Activated CD4-positive, alpha-beta T cell treated with anti-CD3 and anti-CD28 coated beads, Interleukin-2, Interleukin-6, amounts not matched to agents 100 ng/mL and 50 ng/mL, durations not matched to agents 16 hours and 8 hours (primary cell): ENCODE measurements at regions not wholly inside any gene's neighbourhood (a gene's known extent, or its start where the extent isn't known, plus 50 kb on each side); places are given as distances from the start of the nearest gene placed in this dataset.

Experiments used
- DNase-seq: peaks from one replicate; pipeline ENCODE4 v3.0.0-alpha.2; 2020

DNA sequence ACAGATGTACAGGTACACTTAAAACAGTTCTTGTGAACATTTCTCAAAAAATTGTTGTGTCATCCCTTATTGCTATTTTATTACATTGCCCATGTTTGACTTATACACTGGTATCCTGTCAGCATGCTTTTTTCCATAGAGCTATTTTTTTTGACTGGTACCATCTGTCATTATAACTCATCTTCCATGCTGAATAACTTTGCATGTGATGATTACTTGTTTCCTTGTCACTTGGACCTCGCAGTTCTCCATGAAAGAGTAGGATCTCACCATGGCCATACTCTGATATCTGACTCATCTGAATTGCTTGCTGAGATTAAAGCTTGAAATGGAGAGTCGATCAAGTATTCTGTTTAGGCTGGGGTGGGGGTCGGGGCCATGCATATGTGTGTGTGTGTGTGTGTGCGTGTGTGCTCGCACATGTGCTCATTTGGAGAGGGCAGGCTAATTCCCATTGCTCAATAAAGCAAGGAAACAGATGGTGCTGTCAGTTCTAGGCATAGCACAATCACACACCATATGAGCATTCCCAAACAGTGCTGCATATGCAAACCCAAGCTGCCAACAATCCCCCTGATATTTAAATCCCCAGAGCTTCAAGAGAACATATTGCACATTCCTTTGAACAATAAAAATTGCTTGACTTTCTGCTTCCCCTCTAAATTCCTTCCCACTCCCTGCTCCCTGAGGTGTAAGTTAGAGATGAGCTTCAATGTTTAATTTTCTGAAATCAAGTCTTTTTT is 62.9 kb downstream of the NHLRC3 start:
- DNase-seq: no peak

DNA sequence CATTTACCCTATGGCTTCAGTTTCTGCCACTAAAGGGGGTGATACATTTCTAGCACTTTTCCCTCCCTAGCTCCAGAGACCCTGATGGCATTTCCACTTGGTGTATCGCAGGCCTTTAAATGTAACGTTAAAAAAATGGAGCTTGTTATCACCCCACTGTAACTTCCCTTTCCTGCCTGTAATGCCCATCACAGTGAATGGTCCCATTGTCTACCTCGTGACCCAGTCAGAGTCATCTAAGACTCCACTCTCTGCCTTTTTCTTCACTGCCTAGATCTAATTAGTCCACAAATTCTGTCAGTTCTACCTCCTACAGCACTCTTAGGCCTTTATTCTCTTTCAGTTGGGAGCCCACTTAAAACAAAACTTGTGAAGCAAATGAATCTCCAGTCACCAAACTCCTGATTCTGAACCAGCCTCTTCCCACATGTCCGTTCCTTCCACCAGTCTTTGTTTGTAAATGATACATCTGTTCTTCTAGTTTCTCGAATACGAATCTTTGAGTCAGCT is 64.8 kb downstream of the NHLRC3 start:
- no peak for DNase-seq

DNA sequence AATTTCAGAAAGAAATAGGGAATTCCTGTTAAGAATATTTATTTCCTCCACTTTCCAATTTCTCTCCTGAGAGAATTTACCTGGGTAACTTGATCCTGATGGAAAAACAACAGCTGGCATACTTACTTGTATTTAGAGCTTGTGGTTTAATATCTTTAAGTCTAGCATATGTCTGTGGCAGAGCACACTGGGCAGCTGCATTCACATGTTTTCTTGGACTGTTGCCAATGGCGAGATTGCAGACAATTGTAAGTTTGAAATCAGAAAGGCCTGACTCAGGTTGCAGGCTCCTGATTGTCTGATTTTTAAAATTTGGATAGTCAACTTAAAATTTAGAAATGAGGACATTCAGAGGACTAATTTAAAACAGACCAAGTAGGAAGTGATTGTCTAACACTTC is 66.9 kb downstream of the NHLRC3 start:
- DNase-seq: no peak

DNA sequence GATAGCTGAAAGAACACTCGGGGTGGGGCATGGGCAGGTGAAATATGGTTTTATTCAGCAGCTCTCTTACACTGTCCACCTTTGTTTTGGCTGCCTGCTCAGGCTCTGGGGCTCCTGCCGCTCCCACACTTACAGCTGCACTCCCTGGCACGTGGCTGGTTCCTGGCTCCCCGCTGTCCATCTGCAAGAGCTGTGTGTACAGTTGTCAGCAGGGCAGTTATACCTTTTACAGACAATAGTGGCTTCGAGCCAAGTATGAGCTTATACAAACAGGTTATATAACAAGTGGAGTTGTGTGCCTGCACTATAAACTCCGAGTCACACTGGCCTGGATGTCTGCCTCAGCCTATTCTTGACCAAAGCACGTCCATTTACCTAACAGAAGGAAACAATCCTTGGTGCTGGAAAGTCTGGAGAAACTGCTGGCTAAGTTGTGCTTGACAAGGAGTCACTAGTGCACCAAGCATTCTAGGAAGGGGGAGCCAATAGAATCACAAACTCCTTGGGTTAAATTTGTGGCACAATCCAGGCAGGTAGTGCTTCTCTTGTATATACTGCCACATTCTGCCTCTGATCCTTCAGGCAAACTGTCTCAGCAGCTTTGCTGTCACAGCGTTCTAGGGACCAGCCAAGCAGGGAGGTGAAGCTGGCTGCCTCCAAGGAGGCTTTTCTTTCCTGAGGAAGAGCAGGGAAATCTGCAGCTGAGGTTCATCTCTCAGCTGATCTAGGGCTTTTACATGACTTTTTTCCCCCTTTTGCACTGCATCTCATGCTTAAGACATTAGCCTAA is 68.2 kb downstream of the NHLRC3 start:
- no peak for DNase-seq

DNA sequence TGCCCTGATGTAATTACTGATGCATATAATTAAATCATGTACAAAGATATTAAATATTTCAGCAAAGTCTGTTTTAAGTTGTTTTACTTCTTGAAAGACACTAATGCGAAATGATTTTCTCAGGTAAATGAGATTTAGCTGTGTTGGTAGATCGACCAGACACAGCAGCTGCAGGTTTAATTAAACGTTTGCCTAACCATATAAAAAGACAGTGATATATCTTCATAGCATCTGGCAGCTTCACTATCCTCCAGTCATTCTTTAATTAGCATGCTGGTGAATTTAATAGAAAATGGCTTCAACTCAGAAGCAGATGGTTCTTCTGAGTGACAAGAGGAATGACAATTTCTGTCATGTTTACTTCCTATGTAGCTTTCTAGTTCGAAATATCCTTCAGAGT is 69.3 kb downstream of the NHLRC3 start:
- DNase-seq: no peak

DNA sequence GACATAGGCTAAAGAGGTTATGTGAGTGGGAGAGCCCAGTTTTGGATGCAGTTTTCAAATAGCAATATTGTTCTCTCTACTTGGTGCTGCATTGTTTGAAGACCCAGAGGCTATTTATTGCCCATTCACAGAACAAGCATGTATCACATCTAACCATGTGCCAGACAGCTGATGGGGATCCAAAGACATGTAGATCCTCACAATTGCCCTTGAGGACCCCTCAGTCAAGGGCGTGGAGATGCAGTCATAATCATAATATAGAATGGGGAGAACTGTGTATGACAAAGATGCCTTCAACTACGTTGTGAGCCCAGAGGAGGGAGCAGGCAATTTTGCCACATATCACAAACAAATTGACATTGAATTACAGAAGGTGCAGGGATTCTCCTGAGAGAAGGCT is 70.5 kb downstream of the NHLRC3 start:
- DNase-seq: no peak

DNA sequence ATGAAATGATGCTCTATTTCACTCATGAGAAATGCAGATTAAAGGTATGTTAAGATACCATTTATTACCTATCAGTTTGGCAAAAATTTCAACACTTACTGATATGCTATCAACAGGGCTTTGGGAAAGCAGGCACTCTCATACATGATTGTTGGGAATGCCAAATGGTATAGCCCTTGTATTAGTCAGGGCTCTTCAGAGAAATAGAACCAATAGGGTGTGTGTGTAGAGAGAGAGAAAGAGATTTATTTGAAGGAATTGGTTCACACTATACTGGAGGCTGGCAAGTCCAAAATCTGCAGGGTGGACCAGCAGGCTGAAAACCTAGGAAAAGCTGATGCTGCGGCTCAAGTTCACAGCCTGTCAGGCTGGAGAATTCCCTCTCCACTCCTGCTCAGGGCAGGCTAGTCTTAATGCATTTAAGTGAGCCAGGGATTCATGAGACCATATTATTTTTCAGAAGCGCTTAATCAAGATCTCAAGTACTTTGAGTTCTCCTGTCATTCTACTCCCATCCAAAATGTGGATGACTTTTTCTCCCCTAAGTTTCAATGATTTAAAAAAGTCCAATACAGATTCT is 72.4 kb downstream of the NHLRC3 start:
- DNase-seq: no peak

DNA sequence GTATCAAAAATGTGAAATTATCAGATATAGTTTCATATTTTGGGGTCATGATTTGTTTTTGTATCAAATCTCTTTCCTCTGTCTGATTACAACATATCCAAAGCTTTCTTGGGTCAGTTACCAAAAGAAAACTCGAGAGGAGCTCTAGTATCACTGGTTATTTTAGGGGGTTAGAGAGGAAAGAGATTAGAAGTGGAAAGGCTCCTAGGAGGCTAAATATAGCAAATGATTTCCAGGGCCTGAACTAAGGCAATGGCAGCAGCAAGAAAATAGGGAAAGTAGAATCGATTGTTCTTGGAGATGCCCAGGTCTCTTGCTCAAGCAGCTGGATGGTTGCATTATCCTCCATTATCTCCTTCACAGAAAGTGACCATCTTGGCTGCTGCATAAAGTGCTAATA is 72.9 kb downstream of the NHLRC3 start:
- DNase-seq: no peak

DNA sequence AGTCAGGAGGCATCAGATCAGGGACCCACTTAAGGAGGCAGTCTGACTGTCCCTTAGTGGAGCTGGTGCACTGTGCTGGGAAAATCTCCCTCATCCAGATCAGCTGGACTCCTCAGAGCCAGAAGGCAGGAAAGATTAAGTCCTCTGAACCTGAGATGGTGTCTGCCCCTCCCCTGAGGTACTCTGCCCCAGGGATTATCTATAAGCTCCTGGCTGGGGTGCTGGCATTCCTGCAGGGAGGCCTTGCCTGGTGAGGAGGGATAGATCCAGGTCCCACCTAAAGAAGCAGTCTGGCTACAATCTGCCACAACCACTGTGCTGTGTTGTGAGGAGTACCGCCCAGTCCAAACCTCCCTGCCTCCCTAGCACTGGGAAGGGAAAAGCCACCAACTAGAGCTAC is 81.2 kb downstream of the NHLRC3 start:
- DNase-seq: no peak

DNA sequence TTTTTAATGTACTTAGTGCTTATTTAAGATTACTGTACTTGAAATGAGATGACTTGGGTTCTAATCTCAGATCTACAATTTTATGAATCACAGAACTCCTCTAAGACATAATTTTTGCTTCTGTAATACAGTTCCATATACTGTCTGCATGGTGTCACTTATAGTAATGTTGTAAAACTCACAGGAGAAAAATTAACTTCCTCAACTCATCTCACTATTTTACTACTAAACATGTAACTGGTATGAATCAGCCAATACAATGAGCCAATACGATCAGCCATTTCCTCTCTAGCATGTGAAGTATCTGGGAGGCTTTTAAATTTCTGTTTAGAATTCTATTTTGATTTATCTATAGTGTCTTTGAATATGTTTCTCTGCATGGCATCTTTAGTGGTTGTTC is 85.3 kb downstream of the NHLRC3 start:
- DNase-seq: peak; percentile 5

DNA sequence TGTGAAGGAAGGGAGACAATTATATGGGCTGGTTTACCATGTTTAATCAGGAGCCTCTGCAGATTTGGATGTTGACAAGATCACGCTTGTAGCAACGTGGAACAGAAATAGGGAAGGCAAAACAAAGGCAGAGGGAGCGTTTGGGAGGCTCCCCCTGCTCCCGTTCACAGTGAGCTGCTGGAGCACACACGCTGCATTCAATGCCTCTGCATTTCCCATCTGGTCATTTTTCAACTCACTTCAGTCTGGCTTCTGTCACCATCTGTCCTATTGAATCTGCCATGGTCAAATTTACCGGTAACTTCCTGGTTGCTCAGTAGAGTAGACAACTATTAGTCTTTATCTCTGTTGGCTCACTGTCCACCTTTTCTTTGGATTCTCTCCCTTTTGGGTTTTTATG is 91.0 kb downstream of the NHLRC3 start:
- no peak for DNase-seq

DNA sequence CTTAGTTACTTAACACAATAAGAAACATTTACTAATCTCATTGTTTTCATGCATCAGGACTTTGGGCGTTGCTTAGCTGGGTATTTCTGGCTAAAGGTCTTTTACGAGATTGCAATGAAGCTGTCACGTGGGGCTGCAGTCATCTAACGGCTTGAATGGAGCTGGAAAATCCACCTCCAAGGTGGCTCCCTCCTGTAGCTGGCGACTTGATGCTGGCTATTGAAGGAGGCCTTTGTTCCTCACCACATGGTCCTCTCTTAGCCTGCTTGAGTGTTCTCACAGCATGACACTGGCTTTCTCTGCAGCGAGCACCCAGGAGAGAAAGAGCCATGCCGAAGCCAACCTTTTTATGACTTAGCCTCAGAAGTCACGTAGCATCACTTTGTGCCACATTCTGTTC is 92.0 kb downstream of the NHLRC3 start:
- DNase-seq: no peak

DNA sequence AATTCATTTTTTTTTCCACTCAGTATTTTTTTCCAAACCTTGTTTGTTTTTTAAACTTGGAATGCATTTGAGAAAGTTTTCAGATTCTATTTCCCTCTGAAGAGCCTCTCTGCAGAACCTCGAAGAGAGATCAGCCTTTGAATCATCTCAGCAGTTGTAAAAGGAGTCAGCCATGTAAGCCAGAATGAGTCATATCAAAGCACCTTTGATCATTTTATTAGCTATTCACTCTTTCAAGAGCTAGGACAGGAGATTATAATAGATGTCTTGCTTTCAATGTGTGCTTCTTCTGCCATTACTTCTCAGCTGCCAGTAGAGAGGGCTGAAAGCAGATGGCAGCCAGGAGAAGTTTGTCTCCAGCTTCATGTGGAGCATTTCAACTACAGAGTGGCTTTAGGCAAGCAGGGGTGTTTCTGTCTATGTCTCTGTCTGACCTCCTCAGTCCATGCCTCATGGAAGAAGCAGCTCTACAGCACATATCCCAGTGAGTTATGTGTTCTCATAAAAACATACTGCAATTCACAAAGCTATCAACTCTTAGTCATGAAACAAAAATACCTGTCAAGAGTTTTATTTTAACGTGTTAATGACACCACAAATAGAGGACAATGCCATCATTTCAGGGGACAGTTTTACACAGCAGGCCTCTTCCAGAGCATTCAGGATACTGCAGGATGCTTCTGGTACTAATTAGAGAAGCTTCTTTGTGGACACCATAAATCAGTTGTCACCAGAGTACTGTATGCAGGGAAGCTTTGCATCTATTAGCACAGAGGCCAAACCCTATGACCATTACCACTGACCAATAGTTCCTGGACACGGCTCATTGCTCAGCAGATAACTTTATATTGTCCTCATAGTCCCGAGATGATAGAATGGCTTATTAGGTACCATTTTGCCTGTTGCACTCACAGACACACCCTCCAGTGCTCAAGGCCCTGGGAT is 94.3 kb downstream of the NHLRC3 start:
- peak; percentile 7 for DNase-seq

DNA sequence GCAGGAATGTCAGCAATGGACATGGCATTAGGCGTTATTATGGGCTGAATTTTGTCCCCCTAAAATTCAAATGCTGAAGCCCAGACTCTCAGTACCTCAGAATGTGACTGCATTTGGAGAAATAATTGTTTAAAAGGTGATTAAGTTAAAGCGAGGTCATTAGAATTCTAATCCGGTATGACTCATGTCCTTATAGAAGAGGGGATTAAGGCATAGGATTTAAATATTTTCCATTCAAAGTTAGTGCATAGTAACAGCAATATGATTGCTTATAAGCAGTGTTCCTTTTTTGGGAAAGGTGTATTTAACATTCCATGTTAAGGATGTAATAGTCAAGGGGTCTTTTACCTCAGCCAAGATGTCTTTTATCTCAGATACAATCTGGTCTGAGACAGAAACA is 95.5 kb downstream of the NHLRC3 start:
- DNase-seq: no peak

DNA sequence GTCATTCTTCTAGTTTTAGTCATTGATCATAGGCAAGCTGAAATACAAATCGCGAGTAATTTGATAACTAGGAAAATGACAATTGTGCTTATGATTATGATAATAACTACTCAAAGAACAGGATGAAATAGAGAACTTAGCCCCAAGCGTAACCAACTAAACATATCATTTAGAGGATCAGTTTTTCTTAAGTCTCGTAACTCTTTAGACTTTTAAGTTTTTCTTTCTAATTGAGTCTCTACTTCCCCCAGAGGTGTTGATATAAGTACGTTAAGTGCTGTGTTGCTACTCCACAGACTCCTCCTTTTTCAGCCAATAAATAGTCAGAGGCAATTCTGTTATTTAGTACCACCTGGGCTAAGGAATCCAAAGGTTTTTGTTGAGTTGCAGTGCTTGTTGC is 96.3 kb downstream of the NHLRC3 start:
- no peak for DNase-seq

DNA sequence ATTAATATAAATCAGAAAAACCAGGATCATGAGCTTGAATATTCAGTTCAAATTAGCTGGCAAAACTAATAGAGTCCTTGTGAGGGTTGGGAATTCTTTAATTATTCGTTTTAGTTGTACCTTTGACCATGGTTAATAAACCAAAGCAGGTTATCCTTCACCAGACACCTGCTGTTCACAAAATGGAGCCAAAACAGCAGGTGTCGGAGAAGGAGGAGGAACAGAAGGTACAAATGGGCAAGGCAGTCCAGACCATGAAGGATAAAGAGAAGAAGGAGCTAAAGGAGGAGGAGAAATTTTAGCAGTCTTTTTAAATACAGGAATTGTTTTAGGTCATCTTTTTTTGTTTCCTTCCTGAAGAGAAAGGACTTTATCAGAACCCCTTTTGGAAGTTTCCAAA is 106.1 kb downstream of the NHLRC3 start:
- no peak for DNase-seq

DNA sequence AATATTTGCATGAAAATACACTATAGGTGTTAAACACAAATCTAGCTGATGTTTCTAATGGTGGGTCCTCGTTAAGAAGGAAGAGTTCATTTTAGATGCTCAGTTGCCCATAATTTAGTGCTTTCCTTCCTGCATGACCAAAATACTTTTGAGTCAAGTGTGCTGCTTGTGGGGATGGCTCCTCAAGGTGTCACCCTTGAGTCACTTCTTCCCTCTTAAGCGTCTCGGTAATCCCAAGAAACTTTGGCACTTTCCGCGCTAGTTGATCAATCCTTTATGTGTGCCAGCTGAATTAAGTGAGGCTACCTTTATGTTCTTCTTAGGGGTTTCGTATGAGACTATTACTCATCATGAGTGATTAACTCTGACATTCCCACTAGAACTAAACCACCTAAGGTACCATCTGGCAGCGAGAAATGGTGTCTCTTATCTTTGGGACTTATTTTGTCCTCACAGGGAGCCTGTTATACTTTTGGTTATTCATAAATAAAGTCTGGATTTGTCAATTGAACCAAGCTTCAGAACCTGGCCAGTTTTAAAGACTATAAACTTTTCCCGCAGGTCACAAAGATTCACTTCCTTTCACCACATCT is 106.8 kb downstream of the NHLRC3 start:
- peak; percentile 40 for DNase-seq

DNA sequence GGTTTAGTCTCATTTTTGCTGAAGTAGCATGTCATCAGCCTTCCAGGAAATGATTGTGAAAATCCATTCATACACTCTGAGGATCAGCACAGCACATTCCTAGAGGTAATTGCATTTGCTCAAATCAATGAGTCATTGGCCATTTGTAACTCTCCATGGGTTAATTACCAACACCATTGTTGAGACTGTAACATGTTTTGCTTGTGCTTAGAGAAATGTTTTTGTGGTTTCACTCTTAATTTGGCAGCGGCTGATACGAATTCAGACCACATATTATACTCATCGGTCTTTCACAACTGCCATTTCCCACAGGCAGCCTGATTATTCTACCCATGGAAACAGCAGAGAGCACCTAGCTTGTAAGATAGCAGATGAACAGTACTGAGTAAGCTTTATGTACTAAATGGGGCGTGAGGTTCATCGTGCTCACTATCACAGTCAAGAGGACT is 110.3 kb downstream of the NHLRC3 start:
- peak; percentile 33 for DNase-seq

DNA sequence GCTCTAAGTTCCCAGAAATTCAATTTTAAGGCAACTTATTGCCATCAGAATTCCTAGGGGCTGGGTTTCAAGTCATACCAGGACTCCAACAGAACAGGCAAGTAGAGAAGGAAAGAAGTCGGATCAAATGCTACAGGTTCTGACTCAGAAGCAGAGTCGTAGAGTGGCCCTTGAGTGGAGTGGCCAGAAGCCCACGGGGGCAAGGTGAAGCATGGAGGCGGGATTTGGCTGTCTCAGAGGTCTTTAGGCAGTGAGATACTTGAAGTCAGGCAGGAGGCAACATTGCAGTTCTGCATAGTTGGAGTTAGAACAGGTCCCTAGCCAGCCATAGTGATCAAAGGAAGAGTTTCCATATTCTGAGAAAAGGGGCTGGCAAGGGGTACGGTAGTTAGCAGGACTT is 111.6 kb downstream of the NHLRC3 start:
- DNase-seq: no peak

DNA sequence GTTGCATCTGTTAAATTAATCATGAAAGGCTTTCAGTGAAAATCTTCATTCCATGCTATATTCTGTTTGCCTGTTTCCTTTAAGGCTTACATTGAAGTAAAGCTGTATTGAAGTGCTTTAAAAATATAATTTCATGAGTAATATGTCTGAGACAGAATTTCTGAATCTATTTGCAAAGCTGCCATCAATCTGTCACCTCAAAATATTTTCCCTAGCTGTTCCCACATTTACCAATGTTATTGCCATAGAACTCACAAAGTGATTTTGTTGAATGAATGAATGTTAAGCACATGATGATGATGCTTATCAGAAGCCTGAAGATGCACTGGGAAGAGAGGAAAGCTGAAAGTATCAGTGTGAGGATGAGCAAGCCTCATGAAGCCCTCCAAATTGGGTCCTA is 115.8 kb downstream of the NHLRC3 start:
- no peak for DNase-seq

DNA sequence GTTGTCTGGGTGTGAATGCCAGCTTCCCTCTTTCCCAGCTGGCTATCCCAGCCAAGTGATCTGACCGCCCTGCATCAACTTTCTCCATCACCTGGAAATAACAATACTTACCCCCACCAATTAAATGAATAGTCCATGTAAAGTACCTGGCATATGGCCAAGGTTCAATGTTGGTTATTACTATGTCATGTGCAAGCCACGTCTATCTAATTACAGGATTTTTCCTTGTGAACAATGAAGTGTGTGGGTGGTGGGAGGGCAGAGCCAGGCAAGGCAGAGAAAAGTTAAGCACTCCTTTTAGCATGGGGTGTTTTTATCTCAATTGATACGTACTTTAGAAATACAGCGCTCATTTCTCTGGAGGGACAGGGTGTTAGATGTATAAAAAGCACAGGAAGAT is 121.1 kb downstream of the NHLRC3 start:
- DNase-seq: no peak

DNA sequence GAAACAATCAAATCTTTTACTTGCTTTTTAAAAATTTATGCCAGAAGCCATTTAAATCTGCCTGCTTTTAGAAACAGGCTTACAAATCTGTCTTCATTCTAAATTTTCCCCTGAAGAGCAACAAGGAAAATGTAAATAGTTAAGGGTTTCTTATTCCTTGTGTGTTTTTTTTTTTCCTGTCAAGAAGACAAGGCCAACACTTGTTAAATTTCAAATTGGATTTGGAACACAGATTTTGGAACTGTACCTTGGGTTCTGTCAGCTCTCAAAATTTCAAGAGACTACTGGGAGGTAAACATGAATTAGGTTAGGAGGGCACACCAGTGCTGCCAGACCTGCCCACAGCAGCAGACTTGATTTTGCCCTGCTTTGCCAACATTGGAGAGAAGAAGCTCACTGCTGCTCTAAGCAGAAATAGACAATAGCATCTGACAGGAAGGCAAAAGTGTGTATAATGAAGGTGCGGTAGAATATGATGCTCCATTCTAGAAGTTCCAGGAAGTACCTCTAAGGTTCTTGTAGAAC is 121.7 kb downstream of the NHLRC3 start:
- DNase-seq: no peak
